Activated T-cell treated with anti-CD3 and anti-CD28 coated beads for 1 hour (primary cell): ENCODE measurements at regions not wholly inside any gene's neighbourhood (a gene's known extent, or its start where the extent isn't known, plus 50 kb on each side); places are given as distances from the start of the nearest gene placed in this dataset.

ENCODE experiments used
- DNase-seq: peaks from one replicate; pipeline ENCODE4 v3.0.0-alpha.2; 2020; ENCODE audit warnings: low read depth

GRCh38 chrX:38991656-38992440 is 190.6 kb downstream of the MID1IP1 start:
- DNase-seq, result no peak

DNA sequence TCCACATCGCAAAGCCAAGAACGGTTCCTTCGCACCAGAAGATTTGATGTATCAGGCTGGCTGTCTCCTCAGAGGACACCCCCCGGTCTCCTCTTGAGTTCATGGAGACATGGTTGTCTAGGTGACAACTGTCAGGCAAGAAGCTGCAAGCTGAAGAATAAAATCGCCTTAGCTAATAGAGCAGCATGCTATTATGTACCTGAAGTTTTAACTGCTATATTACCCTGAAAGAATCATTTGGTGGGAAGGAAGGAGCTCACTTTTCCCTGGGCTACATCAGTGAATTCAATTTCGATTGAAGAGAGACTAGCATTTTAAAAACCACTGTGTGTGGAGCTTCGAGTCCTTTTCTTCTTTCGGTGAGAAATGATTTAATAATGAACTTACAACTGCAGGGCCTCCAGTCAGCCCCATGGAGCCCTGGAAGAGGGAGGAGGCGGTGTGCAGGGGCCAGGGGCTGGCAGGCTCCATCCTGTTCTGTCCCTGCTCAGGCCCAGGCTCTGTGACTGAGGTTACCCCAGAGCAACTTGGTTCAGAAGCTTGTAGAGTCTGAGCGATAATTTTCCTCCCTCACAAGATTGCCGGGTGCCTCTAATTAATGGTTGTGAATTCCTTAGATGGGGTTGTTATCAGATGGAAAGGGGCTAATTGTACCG is 191.3 kb downstream of the MID1IP1 start:
- DNase-seq, result no peak

DNA sequence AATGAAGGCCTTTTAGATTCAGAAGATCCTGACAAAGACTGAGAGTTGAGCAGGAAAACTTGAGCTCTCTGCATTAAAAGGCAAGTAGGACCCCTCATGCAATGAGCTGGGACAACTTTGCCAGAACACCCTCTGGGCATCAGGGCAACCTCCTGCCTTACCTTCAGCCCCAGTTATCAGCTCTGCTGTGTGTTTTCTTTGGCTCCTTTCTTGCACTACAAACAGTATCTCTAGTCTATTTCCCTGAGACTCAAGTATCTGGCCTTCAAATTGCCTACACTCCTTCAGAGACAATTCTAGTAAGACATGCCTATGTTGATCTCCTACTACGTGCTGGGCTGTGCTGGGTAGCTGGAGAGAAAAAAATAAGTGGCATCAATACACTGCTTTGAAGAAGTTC is 192.2 kb downstream of the MID1IP1 start:
- DNase-seq, result no peak

DNA sequence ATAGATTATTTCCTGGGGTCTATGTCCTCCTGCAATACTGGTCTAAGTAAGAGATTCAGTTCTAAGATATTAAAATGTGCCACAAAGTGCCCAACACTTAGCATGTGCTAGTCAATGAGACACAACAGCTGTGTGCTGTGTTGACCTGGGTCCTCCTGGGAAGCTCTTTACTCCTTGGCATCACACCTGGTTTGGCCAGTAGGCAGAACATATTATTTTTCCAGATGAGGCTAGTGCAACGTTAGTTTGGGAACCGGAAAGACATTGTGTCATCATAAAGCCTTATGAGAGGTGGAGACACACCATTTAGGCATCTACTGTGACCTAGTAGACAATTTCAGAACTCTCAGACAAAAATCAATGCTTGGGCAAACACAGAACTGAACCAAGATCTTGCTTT is 197.8 kb downstream of the MID1IP1 start:
- DNase-seq, result no peak

DNA sequence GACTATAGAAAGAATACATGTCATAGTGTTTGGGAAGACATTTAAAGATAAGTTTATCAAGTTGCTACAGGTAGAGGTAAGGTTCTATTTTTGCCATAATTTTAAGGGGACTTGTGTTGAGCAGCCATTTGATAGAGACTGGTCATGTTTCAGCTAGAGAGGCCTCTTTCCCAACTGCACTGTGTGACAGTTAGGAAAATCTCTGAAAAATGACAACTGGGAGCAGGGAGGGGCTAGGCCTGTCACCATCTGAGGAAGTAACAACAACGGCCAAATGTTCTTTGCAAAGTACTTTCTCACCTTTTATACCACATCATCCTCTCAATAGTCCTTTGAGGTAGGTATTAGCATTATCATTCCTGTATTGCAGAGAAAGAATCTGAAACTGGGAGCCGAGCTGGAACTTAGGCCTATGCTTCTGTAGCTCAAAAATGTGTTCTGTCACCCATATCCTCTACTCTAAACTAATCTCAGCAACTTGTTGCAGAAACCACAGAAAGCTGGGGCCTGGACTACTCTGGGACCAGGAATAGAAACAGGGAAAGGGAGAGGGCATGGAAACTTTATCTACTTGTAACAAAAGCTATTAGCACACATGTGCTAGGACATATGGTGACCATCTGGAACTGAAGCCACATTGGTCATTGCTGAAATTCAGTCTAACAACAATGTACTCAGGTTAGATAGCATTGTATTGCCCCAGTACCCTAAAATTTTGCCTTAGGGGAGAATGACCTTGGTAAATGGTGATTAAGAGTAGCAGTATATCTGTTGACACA is 198.9 kb downstream of the MID1IP1 start:
- no peak for DNase-seq

DNA sequence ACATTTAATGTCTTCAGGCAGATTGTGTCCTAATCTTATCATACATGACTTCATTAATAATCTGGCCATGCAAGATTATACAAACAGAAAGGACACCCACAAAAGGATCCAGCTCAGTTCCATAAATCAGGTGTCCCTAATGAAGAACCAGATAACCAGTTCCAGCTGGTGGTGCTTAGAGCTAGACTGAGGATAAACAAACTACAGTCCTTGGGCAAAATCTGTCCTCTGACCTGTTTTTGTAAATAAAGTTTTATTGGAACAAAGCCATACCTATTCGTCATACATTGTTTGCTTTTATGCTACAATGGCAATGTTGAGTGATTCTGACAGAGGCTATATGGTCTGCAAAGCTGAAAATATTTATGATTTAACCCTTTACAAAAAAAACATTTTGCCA is 199.5 kb downstream of the MID1IP1 start:
- DNase-seq, result no peak

DNA sequence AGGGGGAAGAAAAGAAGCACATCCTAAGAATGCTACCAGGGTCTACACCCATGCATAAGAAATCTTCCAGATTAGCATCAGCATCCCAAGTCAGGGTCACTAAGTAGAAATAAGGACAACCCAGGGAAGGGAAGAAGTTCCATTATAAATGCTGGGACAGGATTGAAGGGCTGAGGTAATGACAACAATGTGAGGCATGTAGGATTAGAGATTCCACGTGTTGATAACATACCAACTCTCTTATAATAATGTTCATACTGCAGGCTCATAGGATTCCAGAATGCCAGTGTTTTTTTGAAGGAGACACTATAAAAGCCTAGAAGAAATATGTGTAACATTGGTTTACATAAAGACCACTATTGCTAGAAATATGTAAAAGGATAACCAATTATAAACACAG is 201.2 kb downstream of the MID1IP1 start:
- DNase-seq, result no peak

- no peak for DNase-seq
Measured at GRCh38 chrX:39008549-39008948, 207.3 kb downstream of the MID1IP1 start.

DNA sequence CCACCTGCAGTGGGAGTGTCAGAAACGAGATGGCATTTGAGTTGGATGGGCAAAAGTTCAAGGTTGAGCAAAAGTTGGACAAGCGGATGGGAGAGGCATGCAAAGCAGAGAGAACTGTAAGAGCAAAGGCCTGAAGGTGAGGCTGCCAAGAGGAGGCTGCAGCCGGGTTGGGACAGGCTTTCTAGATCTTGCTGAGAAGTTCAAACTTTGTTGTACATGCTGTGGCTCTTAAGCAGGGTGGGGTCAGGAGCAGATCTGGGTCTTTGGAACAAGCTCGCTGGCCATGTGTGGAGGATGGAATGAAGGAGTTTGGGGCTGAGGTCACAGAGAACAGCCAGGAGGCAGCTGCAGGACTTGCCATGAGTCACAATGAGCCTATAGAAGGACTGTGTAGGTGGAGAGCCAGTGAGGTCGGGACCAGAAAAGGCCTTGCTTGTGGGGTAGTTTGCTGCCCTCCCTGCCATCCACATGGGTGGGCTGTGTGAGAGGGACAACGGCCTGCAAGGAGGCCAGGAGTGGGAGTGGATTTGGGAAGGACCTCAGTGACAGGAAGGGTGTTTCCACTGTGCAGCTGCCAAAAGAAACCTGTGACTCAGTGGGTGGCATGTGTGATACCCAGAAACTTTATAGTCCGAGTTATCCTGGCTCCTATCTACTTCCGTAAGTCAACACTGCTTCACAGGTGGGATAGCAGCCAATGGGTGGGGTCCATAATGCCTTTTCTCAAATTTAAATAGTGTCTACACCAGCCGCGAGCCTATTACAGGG is 210.4 kb downstream of the MID1IP1 start:
- no peak for DNase-seq

GRCh38 chrX:39012621-39013111 is 211.4 kb downstream of the MID1IP1 start:
- DNase-seq, result no peak

GRCh38 chrX:39016556-39016955 is 215.3 kb downstream of the MID1IP1 start:
- DNase-seq, result no peak

DNA sequence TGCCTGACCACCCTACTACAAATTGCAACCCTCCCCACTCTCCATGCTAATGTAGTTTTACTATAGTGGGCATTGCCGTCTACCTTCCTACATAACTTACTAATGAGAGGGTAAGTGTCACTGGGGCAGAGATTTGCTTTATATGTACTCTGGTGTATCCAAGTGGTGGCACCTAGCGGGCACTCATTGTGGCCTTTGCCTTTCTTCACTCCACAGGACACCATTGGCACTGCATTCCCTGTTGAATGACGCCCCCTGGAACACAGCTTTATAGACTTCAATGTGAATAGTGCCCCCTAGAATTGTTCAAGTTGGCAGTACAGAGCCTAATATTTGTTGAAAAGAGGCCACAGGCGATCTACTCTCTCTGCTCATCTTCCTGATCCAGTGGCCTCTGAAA is 215.8 kb downstream of the MID1IP1 start:
- DNase-seq, result no peak

DNA sequence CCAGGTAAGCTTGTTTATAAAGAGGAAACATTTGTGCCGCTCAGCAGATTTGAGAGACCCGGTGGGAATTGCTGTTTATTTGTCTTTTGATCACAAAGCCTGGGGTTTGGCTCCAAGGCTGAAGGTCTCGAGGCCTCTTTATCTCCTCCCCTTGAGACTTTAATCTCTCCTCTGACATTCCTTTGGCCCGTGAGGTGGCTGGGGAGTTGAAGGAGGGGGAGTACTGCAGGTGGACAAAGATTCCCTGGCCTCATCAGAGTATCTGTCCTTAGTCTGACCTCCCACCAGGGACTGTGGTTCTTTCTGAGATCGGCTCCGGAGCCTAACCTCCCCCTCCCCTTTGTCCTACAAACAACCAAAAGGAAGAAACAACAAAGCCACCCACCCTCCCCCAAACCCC is 216.5 kb downstream of the MID1IP1 start:
- DNase-seq, result no peak

DNA sequence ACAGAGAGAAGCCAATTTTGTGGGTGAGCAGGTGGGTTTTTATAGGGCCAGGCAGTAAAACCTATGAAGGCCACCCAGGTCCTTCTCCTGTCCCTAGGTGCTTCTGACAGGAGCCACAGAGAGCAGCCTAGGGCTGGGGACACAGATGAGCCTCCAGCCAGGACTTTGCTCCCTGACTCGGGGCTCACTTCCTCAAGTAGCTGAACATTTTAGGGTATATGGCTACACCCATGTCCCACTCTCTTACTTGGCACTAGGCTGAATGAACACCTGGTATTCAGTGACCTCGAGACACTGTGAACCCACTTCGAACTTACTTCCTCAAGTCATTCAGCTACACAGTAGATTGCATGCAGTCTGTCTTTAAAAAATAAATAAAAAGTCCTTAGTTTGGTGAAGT is 217.3 kb downstream of the MID1IP1 start:
- DNase-seq, result no peak

DNA sequence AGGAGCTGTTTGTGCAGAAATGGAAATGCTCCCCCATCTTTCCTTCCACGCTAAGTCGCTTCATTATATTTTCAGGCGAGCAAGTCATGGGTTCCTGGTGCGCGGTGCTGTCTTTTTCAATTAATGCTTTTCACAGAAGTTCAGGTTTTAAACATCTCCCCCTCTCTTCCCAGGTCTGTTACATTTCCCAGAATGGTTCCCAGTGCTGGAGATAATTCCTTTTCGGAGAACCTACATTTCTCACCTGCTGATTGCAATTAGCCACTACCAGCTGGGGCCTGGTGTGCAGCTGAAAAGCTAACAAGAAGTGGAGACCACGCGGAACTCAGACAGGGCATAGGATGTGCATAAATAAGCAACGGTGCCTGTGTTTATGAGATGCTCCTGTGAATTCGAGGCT is 217.8 kb downstream of the MID1IP1 start:
- DNase-seq, result no peak

DNA sequence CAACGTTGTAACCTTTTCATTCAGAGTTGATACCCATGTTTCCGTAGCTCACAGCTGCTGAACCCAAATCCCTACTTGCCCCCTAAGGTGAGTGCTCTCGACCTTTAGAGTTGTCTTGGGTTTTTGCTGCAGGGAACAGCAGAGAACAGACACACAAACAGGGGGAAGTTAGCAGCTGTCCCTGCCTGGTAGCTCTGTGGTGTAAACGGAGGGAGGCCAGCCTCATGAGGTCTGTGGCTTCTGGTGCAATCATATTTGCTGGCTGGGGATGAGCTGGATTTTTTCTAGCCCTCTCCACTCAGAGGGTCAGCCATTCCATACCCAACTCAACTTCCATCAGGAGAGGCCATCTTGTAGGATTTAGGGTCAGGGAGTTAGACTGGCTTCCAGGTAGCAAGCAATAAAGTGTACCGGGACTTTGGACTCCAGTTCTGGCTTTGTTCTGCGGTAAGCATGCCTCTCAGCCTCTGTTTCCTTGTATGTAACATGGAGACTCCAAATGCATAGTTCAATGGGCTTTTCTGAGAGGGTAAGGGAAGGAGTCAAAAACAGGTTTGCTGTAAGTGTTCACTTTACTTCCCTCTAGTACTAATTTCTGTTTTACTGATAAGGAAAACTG is 218.9 kb downstream of the MID1IP1 start:
- no peak for DNase-seq

- DNase-seq, result no peak
Measured at GRCh38 chrX:39022106-39022505, 220.8 kb downstream of the MID1IP1 start.

- DNase-seq, result no peak
Measured at GRCh38 chrX:39029221-39029620, 228.0 kb downstream of the MID1IP1 start.

DNA sequence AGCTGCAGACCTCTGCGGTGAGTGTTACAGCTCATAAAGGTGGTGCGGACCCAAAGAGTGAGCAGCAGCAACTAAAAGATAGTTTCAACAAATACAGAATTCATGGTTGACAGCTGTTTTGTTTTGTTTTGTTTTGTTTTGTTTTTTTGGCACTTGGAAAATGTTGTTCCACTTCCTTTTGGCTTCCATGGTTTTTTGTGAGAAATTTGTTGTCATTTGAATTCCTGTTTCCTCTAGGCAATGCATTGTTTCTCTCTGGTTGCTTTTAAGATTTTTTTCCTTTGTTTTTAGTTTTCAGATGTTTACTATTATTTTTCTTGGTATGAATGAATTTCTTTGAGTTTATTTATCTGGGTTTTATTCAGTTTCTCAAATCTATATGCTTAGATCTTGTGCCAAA is 229.4 kb downstream of the MID1IP1 start:
- no peak for DNase-seq

GRCh38 chrX:39039890-39040289 is 238.6 kb downstream of the MID1IP1 start:
- DNase-seq, result no peak

- DNase-seq, result no peak
Measured at GRCh38 chrX:39043838-39044550, 242.7 kb downstream of the MID1IP1 start.
